NCI-H1048 (cell line): ENCODE measurements at regions not wholly inside any gene's neighbourhood (a gene's known extent, or its start where the extent isn't known, plus 50 kb on each side); places are given as distances from the start of the nearest gene placed in this dataset.
"Not testable (repeated sequence)": the region's sequence is repeated elsewhere in the genome, so short reads cannot be mapped to it uniquely, and the experiment has no call there.

Experiments
- DNase-seq: peaks from one replicate; lab custom pipeline; 2025; lab: John Stamatoyannopoulos, UW

GRCh38 chr2:139410147-139410832, 630.1 kb upstream of the NXPH2 start:
- not testable (repeated sequence) for DNase-seq

DNA sequence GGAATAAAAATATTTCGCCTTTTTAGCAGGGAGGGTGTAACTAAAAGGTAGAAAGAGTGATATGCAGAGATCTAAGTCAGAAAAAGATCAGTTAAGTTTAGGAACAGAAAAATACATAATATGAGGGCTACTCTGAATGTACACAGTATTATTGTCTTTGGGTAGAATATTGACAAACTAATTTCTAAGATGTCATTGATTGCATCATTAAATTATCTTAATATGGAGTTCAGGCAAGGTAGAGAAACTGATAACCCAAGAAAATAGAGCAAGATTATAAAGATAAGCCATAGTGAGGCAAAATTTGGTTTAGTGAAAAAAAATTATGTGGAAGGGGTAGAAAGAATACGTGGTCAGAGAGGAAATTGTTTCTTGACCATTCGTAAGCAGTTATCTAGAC, 629.0 kb upstream of the NXPH2 start:
- DNase-seq = no peak

- DNase-seq = no peak
Observed at GRCh38 chr2:139403948-139404347, 623.8 kb upstream of the NXPH2 start.

- DNase-seq = no peak
Observed at GRCh38 chr2:139394801-139395200, 614.6 kb upstream of the NXPH2 start.

- no peak for DNase-seq
Observed at GRCh38 chr2:139389391-139389790, 609.2 kb upstream of the NXPH2 start.

GRCh38 chr2:139386401-139386800, 606.2 kb upstream of the NXPH2 start:
- DNase-seq = no peak

- DNase-seq = no peak
Observed at GRCh38 chr2:139383532-139383931, 603.3 kb upstream of the NXPH2 start.

DNA sequence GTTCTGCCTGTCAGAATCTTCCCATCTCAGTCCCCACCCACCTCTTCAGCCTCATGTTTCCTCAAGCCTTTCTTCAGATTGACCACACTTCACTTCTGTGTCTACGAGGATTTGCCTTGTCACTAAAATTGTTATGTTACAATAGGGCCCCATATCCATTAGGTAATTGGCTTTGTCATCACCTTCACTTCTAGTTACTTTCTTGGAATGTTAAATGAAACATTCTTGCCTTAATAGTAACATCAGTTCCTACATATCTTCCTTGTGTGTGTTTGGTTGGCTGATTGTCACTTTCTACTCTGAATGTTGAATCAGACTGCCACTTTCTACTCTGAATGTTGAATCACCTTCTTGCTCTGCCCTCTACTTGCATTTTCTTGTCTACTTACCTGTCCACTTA, 599.9 kb upstream of the NXPH2 start:
- no peak for DNase-seq

- DNase-seq = no peak
Observed at GRCh38 chr2:139378373-139378772, 598.2 kb upstream of the NXPH2 start.

DNA sequence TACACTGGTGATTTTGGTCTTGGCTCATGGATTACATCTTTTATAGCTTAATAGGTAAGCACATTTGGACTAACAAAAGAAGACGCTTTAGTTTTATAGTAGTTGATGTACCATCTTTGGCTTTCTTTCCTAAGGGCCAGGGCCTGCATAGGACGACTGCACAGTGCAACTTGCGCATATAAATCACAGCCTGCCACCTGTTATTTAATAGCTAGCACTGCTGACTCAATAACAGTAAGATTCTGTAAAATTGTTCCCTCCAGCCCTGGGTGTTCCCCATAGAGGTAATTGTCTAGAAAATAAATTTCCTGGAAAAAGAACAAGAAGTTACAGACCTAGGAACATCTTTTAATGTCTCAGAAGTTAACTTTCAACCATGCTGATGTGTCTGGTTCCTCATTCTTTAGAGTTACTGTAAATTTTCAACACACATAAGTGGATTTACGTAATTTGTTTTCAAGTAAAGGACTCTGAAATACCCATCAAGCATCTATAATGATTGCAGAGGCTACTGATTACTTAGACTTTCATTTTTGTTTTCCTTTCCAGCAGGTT, 594.2 kb upstream of the NXPH2 start:
- DNase-seq = no peak

GRCh38 chr2:139369423-139370409, 589.5 kb upstream of the NXPH2 start:
- DNase-seq = no peak

DNA sequence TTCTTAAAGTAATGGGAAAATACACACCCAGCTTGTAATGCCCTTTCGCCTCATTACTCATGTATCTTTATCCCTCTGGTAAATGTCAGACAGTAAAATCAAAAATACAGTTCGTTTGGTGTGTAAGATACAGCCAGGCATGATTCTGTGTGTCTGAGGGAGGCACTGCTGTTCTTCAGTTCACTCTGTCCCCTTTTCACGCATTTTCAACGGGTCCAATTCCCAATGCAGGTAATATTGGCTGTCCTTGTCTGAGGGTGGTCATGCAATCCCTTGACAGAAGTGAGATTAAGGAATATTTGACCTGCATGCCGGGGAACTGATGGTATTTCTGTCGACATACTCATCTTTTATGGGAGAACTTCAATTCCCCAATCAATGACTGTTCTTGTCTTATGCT, 587.2 kb upstream of the NXPH2 start:
- DNase-seq = no peak

DNA sequence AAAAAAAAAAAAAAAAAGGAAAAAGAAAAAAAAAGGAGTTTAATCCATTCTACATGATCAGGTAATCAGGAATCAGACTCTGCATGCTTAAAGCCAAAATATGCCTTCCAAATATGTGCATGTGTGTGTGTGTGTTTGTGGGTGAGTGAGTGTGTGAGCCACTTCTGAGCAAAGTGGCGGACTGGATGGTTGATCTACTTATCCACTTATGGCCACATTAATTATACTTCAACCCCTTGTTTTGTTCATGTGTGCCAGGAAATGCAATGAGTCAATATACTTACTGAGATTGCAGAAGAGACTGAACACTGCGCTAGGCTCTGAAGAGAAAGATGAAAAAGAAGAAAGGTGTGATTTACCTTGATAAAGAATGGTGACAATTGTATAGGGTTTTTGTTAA, 586.5 kb upstream of the NXPH2 start:
- no peak for DNase-seq

GRCh38 chr2:139365189-139365588, 585.0 kb upstream of the NXPH2 start:
- no peak for DNase-seq

DNA sequence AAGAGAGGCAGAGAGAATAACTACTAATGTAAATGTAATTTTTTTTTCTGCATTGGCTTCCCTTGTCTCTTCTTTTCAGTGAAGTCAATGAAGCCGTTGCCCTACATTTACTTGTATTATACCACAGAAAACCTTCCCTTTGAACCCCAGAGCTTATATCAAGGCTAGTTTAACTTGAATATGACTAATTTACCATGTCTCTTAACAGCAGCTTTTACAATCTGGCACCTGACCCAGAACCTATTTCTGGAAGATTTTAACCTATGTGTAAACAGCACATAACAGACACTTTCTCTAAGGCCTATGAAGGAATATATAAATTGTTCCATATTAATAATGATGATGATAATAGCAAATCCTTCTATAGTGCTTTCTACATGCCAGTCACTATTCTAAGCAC, 580.5 kb upstream of the NXPH2 start:
- no peak for DNase-seq

DNA sequence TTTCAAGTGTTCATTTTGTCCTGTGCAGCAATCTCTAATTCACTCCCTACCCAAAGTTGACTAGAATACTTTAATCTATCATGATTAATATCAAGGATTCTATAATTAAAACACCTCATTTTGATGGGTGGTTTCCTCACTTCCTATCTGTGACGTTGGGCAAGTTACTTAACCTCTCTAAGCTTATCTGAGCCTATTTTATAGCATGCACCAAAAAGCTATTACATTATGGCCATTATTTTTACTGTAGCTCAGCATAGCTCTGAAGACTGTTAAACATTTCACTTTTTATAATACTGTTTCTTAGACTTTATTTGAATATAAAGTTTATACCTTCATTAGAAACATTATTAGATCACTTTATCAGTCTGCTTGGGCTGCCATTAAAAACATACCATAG, 579.6 kb upstream of the NXPH2 start:
- no peak for DNase-seq

- no peak for DNase-seq
Observed at GRCh38 chr2:139357972-139358371, 577.8 kb upstream of the NXPH2 start.

GRCh38 chr2:139354518-139354917, 574.3 kb upstream of the NXPH2 start:
- no peak for DNase-seq

DNA sequence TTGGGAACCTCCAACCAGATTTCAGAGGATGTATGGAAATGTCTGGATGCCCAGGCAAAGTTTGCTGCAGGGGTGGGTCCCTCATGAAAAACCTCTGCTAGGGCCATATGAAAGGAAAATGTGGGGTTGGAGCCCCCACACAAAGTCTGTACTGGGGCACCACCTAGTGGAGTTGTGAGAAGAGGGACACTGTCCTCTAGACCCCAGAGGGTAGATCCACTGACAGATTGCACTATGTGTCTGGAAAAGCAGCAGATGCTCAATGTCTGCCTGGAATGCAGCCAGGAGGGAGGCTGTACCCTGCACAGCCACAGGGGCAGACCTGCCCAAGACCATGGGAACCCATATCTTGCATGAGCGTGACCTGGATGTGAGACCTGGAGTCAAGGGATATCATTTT, 573.7 kb upstream of the NXPH2 start:
- DNase-seq = no peak

DNA sequence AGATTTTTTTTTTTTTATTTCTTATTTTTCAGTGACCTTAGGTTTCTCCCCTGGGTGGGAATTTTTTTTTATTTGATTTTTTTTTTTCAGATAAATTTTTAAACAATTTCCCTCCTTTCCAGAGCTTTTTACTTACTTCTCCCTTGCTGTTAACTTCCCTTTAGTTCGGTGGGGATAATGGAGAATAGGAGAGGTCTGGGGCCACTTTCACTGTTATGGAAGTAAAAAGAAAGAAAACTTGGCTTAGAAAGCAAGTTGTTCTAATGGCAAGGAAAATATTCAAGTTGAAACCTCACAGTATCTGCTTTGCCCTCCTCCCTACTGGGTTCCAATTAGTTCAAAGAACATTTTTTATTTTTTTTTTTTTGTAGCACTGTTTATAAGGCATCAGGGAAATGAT, 537.1 kb upstream of the NXPH2 start:
- DNase-seq = no peak

- no peak for DNase-seq
Observed at GRCh38 chr2:139314059-139314458, 533.9 kb upstream of the NXPH2 start.

DNA sequence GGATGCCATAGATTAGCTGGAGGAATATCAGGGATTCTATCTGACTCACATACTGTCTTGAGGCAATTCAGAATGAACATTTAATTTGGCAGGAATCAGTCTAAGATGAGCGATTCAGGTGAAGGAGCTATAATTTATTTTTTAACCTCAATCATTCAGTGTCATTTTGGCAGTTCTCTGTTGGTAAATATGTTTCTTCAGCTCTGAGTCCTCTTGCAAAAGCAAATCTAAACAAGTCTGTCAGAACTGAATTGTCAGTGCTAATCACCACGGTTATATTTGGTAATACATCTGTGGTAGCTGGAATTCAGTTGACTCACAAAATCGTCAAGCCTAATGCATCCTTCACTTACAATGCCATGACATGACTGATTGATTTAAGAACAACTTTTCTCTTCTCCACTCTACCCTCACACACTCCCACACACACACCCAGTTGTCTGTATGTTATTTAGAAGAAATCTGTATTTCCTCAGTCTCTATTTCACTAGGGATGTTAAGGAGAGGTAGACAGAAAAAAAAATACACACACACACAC, 516.6 kb upstream of the NXPH2 start:
- no peak for DNase-seq
